Upper lobe of right lung (tissue), 1 donor: ENCODE measurements at regions not wholly inside any gene's neighbourhood (a gene's known extent, or its start where the extent isn't known, plus 50 kb on each side); places are given as distances from the start of the nearest gene placed in this dataset.

Experiments
- ATAC-seq: fragments of 200-7000 bp; cut with Tn5 transposase; one replicate; pipeline ENCODE4 v1.9.1; 2020; ENCODE audit warnings: mild to moderate bottlenecking, moderate library complexity
- DNase-seq: peaks from one replicate; pipeline ENCODE4 v3.0.0-alpha.2; 2020
- H3K27ac ChIP-seq: fragments of 200-600 bp; one replicate; pipeline ENCODE4 v1.8.0; 2022
- H3K27me3 ChIP-seq: fragments of 200-600 bp; one replicate; pipeline ENCODE4 v1.8.0; 2022; ENCODE audit warnings: mild to moderate bottlenecking
- H3K36me3 ChIP-seq: fragments of 200-600 bp; one replicate; pipeline ENCODE4 v1.8.0; 2022
- H3K4me1 ChIP-seq: fragments of 200-600 bp; one replicate; pipeline ENCODE4 v1.8.0; 2022
- H3K4me3 ChIP-seq: fragments of 200-600 bp; one replicate; pipeline ENCODE4 v1.8.0; 2022; ENCODE audit warnings: mild to moderate bottlenecking
- H3K9me3 ChIP-seq: fragments of 200-600 bp; one replicate; pipeline ENCODE4 v1.8.0; 2022
- CTCF ChIP-seq: fragments of 200-600 bp; IDR thresholded peaks from one replicate; pipeline ENCODE4 v1.8.0; 2022; ENCODE audit warnings: antibody characterized with exemption
- intact Hi-C: fragments of 100-400 bp; cut with DNase I; formaldehyde crosslinking; loops from one replicate; pipeline ENCODE4 v1.11.0; 2022
- donor health status: DM: no; HTN: yes; CAD: no; lungs with severe emphysema.

- no peak for ATAC-seq
- Histone ChIP-seq H3K27me3 (no peaks in the 10 kb centered on the region), H3K4me3 (no peak overlapping the region), H3K36me3 (no peaks in the 10 kb centered on the region), H3K9me3 (no peaks in the 10 kb centered on the region), H3K27ac (no peak overlapping the region), H3K4me1 (no peaks in the 10 kb centered on the region)
- intact Hi-C loops, result no loop called here
- no peak for TF ChIP-seq CTCF
- DNase-seq, result no peak
Observed at GRCh38 chr16:51868631-51869030, 678.3 kb downstream of the TOX3 start.

GRCh38 chr16:51867386-51868065 lies 679.4 kb downstream of the TOX3 start:
- H3K4me1 ChIP-seq, result no peaks in the 10 kb centered on the region
- ATAC-seq (no peak), DNase-seq (no peak)
- no peaks in the 10 kb centered on the region for H3K27me3 ChIP-seq
- TF ChIP-seq CTCF, result no peak
- no peaks in the 10 kb centered on the region for H3K9me3 ChIP-seq
- H3K4me3 ChIP-seq, result no peak overlapping the region
- intact Hi-C loops, result no loop called here
- H3K27ac ChIP-seq, result no peak overlapping the region
- H3K36me3 ChIP-seq, result no peaks in the 10 kb centered on the region

- H3K36me3 ChIP-seq, result no peaks in the 10 kb centered on the region
- H3K4me3 ChIP-seq, result no peak overlapping the region
- DNase-seq, result no peak
- ATAC-seq, result no peak
- H3K9me3 ChIP-seq, result no peaks in the 10 kb centered on the region
- no peak overlapping the region for H3K27ac ChIP-seq
- no peak for TF ChIP-seq CTCF
- H3K27me3 ChIP-seq, result no peaks in the 10 kb centered on the region
- intact Hi-C loops, result no loop called here
- H3K4me1 ChIP-seq, result no peaks in the 10 kb centered on the region
Observed at GRCh38 chr16:51864575-51864974, 682.4 kb downstream of the TOX3 start.

DNA sequence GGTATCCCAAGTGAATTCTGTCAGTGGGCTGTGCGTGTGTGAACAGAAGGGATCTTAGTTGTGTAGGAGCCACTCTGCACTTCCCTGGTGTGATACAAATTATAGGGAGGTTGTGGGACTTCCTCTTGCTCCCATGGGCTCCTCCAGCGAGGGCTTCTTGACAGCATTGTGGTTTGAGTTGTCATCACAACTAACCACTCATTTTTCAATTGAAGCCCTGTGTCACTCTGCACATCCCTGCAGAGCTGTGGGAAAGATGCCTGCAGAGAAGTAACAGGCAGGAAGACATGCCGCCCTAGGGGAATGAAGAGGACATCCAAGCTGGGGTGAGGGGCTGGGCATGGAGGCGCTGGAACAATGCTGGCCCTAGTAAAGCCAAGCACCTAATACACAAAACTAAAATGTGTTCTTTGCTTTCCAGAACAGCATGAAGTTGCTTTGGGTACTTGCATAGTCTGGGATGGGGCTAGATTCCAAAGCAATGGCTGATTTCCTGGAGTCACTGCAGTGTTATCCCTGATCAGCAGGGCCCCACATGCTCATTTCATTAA lies 692.5 kb downstream of the TOX3 start:
- Histone ChIP-seq H3K9me3 (no peaks in the 10 kb centered on the region), H3K27ac (no peak overlapping the region), H3K4me1 (no peaks in the 10 kb centered on the region), H3K4me3 (no peak overlapping the region), H3K36me3 (no peaks in the 10 kb centered on the region), H3K27me3 (no peaks in the 10 kb centered on the region)
- ATAC-seq (no peak), DNase-seq (no peak)
- no peak for TF ChIP-seq CTCF
- intact Hi-C loops, result no loop called here

DNA sequence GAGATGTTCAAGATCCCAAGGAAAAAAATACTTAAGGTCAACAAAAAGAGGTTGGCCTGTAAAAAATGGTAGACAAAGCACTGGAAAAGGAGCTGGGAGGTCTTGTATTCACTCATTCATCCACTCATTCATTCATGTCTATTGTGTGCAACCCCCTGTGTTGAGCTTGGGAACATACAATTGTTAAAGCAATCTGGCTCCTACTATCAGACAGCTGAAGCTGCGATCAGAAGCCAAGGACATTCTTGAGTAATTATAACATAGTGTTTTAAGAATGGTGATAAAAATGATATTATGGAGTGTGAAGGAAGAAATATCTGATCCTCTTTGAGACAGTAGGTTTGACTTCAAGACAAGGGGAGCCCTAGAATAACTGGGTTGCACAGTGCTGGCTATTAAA lies 693.4 kb downstream of the TOX3 start:
- DNase-seq, result no peak
- intact Hi-C loops, result no loop called here
- Histone ChIP-seq H3K4me1 (no peaks in the 10 kb centered on the region), H3K36me3 (no peaks in the 10 kb centered on the region), H3K27ac (no peak overlapping the region), H3K9me3 (no peaks in the 10 kb centered on the region), H3K4me3 (no peak overlapping the region), H3K27me3 (no peaks in the 10 kb centered on the region)
- TF ChIP-seq CTCF, result no peak
- no peak for ATAC-seq
